DND-41 (cell line): ENCODE measurements at regions not wholly inside any gene's neighbourhood (a gene's known extent, or its start where the extent isn't known, plus 50 kb on each side); places are given as distances from the start of the nearest gene placed in this dataset.

Experiments
- CTCF ChIP-seq: IDR thresholded peaks from 2 replicates; pipeline ENCODE4 v1.5.1; 2012; ENCODE audit warnings: borderline replicate concordance, low read length, moderate library complexity, mild to moderate bottlenecking; ENCODE audit not compliant: poor library complexity, severe bottlenecking; ENCODE audit errors: extremely low read depth
- EZH2 ChIP-seq: IDR thresholded peaks from 3 replicates; pipeline ENCODE4 v1.6.1; 2012; ENCODE audit warnings: borderline replicate concordance, low read depth, mild to moderate bottlenecking, moderate library complexity, low read length, inconsistent platforms; ENCODE audit not compliant: severe bottlenecking

GRCh38 chr4:98784947-98785706 lies 126.7 kb upstream of the TSPAN5 start:
- no peak for TF ChIP-seq EZH2
- TF ChIP-seq CTCF, result no peak
